Fibroblast of skin of left biceps (primary cell): ENCODE measurements at regions not wholly inside any gene's neighbourhood (a gene's known extent, or its start where the extent isn't known, plus 50 kb on each side); places are given as distances from the start of the nearest gene placed in this dataset.
"Not testable (repeated sequence)": the region's sequence is repeated elsewhere in the genome, so short reads cannot be mapped to it uniquely, and the experiment has no call there.

Experiments used
- DNase-seq, 2 experiments: peaks; one replicate each; pipeline ENCODE4 v3.0.0-alpha.2; 2013; ENCODE audit warnings: low read depth in 2 of 2

GRCh38 chr6:81562169-81562568 lies 190.3 kb downstream of the TENT5A start:
- DNase-seq = peak; percentile 61 to 62

GRCh38 chr6:81561731-81562130 lies 190.8 kb downstream of the TENT5A start:
- DNase-seq = no peak

GRCh38 chr6:81561071-81561564 lies 191.4 kb downstream of the TENT5A start:
- DNase-seq = no peak

- DNase-seq = no peak
Measured at GRCh38 chr6:81557811-81558210, 194.7 kb downstream of the TENT5A start.

- DNase-seq = no peak
Measured at GRCh38 chr6:81556551-81556950, 195.9 kb downstream of the TENT5A start.

GRCh38 chr6:81553216-81553615 lies 199.3 kb downstream of the TENT5A start:
- peak in 1 of 2 experiments; percentile 20 for DNase-seq

- DNase-seq = no peak
Measured at GRCh38 chr6:81552644-81553043, 199.8 kb downstream of the TENT5A start.

GRCh38 chr6:81547149-81547548 lies 205.3 kb downstream of the TENT5A start:
- DNase-seq = no peak

GRCh38 chr6:81534934-81535465 lies 217.5 kb downstream of the TENT5A start:
- no peak for DNase-seq

- DNase-seq = no peak
Measured at GRCh38 chr6:81531869-81532561, 220.5 kb downstream of the TENT5A start.

GRCh38 chr6:81517455-81517854 lies 235.0 kb downstream of the TENT5A start:
- no peak for DNase-seq

GRCh38 chr6:81515562-81516453 lies 236.7 kb downstream of the TENT5A start:
- DNase-seq = peak; percentile 58 to 61

GRCh38 chr6:81514195-81514594 lies 238.3 kb downstream of the TENT5A start:
- DNase-seq = not testable (repeated sequence)

GRCh38 chr6:81511423-81511822 lies 241.1 kb downstream of the TENT5A start:
- DNase-seq = no peak

GRCh38 chr6:81495999-81496398 lies 256.5 kb downstream of the TENT5A start:
- no peak for DNase-seq

- DNase-seq = no peak
Measured at GRCh38 chr6:81491454-81492101, 260.9 kb downstream of the TENT5A start.

GRCh38 chr6:81487489-81487888 lies 265.0 kb downstream of the TENT5A start:
- no peak for DNase-seq

- no peak for DNase-seq
Measured at GRCh38 chr6:81486234-81486633, 266.2 kb downstream of the TENT5A start.

GRCh38 chr6:81485395-81485794 lies 267.1 kb downstream of the TENT5A start:
- DNase-seq = no peak

GRCh38 chr6:81484251-81484650 lies 268.2 kb downstream of the TENT5A start:
- DNase-seq = no peak

GRCh38 chr6:81480139-81480538 lies 272.3 kb downstream of the TENT5A start:
- no peak for DNase-seq

- peak; percentile 15 to 17 for DNase-seq
Measured at GRCh38 chr6:81476881-81477280, 275.6 kb downstream of the TENT5A start.
